ENCODE measurements at regions not wholly inside any gene's neighbourhood (a gene's known extent, or its start where the extent isn't known, plus 50 kb on each side); places are given as distances from the start of the nearest gene placed in this dataset.

DNA sequence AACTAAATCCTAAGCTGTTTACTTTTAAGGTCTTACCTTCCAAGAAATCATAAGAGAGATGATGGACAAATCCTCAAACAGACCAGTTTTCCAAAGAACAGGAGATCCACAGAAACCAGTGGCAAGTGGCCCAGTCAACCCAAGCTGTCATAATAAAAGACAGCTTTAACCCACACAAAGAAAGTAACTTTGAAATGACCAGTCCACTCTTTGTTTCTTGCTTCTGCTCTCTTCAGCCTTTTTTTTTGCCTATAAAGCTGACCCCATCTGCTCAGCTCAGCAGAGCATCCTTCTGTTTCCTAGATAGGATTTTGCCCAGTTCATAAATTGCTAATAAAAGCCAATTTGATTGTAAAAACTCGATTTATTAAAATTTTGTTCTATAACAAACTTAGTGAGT, 299.4 kb downstream of the OXSM start:
- ChIA-PET POLR2A (no interaction called here), CTCF (ENCODE audit: low intra/inter-chr PET ratio) (no interaction called here)
- Histone ChIP-seq H4K20me1 (replicated peaks; ENCODE audit: control insufficient read depth, insufficient read depth, low read length) (no peaks in the 10 kb centered on the region), H3K4me3 (no peak overlapping the region), H3K79me2 (ENCODE audit: control insufficient read depth, insufficient read depth, low read length) (no peaks in the 10 kb centered on the region), H3K27me3 (ENCODE audit: control insufficient read depth in 2 of 2, insufficient read depth in 2 of 2, low read length in 2 of 2) (no peaks in the 10 kb centered on the region), H3K9me1 (ENCODE audit: control insufficient read depth, insufficient read depth, low read length) (no peaks in the 10 kb centered on the region), H3K9ac (ENCODE audit: insufficient read depth in 1 of 2, low read depth in 2 of 2, low read length in 2 of 2) (no peak overlapping the region), H3K27ac (ENCODE audit: extremely low read depth, low read depth, low read length) (no peak overlapping the region), H3K36me3 (ENCODE audit: control insufficient read depth, insufficient read depth, low read length) (no peaks in the 10 kb centered on the region), H3K9me3 (replicated peaks; ENCODE audit: control insufficient read depth, insufficient read depth, low read depth, low read length) (peaks cover 2% of the 10 kb centered on the region; the same call in 1 of the 2 replicates), H3K4me1 (replicated peaks in 1 of 2; ENCODE audit: control insufficient read depth in 2 of 2, insufficient read depth in 2 of 2, low read length in 2 of 2) (no peaks in the 10 kb centered on the region), H2AFZ (ENCODE audit: low read depth, low read length) (no peak overlapping the region), H3K4me2 (ENCODE audit: insufficient read depth, low read length) (no peak overlapping the region)
- 0% methylated on average over 1 of the region's 1 CpG for WGBS (ENCODE audit: insufficient coverage, low coverage, missing lambda C conversion rate)
- intact Hi-C loops (cut with micrococcal nuclease) (no loop called here), in situ Hi-C loops (cut with MboI) (no loop called here)
- BruUV-seq (replicated peaks): no TSS peak
- FAIRE-seq (no peak), ATAC-seq (no peak), DNase-seq (ENCODE audit: extremely low read depth in 1 of 4, low spot score in 3 of 4) (no peak)
- TF ChIP-seq SRF (CRISPR knock-in tag; IDR thresholded peaks at IDR 0.05): no peak
- TF ChIP-seq MCM2 (IDR thresholded peaks at IDR 0.05; ENCODE audit: low read depth): no peak
- TF ChIP-seq SUPT5H (IDR thresholded peaks at IDR 0.05): no peak
- TF ChIP-seq GATAD2A (IDR thresholded peaks at IDR 0.05): no peak
- TF ChIP-seq CSDE1 (IDR thresholded peaks at IDR 0.05): no peak
- no peak for TF ChIP-seq HMG20A (CRISPR knock-in tag; conservative IDR thresholded peaks at IDR 0.05)
- TF ChIP-seq, protein P1, sequence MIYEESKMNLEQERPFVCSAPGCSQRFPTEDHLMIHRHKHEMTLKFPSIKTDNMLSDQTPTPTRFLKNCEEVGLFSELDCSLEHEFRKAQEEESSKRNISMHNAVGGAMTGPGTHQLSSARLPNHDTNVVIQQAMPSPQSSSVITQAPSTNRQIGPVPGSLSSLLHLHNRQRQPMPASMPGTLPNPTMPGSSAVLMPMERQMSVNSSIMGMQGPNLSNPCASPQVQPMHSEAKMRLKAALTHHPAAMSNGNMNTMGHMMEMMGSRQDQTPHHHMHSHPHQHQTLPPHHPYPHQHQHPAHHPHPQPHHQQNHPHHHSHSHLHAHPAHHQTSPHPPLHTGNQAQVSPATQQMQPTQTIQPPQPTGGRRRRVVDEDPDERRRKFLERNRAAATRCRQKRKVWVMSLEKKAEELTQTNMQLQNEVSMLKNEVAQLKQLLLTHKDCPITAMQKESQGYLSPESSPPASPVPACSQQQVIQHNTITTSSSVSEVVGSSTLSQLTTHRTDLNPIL (CRISPR knock-in tag; IDR thresholded peaks at IDR 0.05): no peak
- no peak for TF ChIP-seq ETS2 (tag; IDR thresholded peaks at IDR 0.05; ENCODE audit: borderline replicate concordance, poor library complexity, severe bottlenecking)
- TF ChIP-seq ZNF699 (CRISPR knock-in tag; IDR thresholded peaks at IDR 0.05; ENCODE audit: insufficient replicate concordance): no peak
- no peak for TF ChIP-seq SNRNP70 (optimal IDR thresholded peaks at IDR 0.05; ENCODE audit: low read depth, low read length)

Measured in K562 (cell line).